ENCODE measurements at regions not wholly inside any gene's neighbourhood (a gene's known extent, or its start where the extent isn't known, plus 50 kb on each side); places are given as distances from the start of the nearest gene placed in this dataset.

DNA sequence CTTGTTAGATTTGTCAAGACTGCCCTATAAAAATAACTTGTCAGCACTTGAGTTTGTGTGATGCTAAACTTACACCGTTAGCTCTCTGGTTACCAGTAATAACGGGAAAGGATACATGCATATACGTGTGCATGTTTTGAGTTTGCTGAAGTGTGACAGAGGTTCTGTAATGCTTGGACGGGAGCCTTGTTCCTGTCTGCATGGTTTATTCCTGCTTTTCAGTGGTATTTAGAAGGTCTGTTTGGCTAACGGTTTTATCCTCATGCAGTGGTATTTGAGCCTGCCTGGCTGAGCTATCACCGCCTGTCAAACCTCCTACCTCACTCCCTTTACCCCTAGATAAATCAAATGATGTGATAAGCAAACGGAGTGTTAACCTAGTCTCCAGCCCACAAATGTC, 305.6 kb downstream of the GALC start:
- H3K27ac Mint-ChIP-seq (ENCODE audit: unreplicated experiment), result no peak overlapping the region
- H3K79me2 ChIP-seq (ENCODE audit: insufficient read depth, low read length), result no peaks in the 10 kb centered on the region
- H3K4me1 Mint-ChIP-seq (ENCODE audit: low read depth, unreplicated experiment), result no peaks in the 10 kb centered on the region
- H3K4me2 ChIP-seq (ENCODE audit: low read length), result no peak overlapping the region
- H3K9me3 Mint-ChIP-seq (ENCODE audit: unreplicated experiment), result peaks cover 7% of the 10 kb centered on the region
- H3K36me3 ChIP-seq (ENCODE audit: insufficient read depth, low read length), result no peaks in the 10 kb centered on the region
- H3K9ac ChIP-seq (ENCODE audit: low read length), result no peak overlapping the region
- H3K36me3 Mint-ChIP-seq (ENCODE audit: low read depth, unreplicated experiment), result no peaks in the 10 kb centered on the region
- FAIRE-seq (no peak), DNase-seq (ENCODE audit: low read depth) (peak; percentile 49)
- H3K9me3 ChIP-seq (ENCODE audit: insufficient read depth, low read depth, low read length), result no peaks in the 10 kb centered on the region
- H2AFZ ChIP-seq (ENCODE audit: low read depth, low read length), result no peak overlapping the region
- no peak overlapping the region for H3K27ac ChIP-seq (ENCODE audit: low read depth, low read length)
- H3K4me3 ChIP-seq (ENCODE audit: insufficient read depth, low read depth, low read length), result no peak overlapping the region
- no peaks in the 10 kb centered on the region for H4K20me1 ChIP-seq (ENCODE audit: insufficient read depth, low read length)
- H3K27me3 Mint-ChIP-seq (ENCODE audit: low read depth, unreplicated experiment), result no peaks in the 10 kb centered on the region
- no peak overlapping the region for H3K4me3 Mint-ChIP-seq (ENCODE audit: unreplicated experiment)
- H3K4me1 ChIP-seq (ENCODE audit: insufficient read depth, low read length), result no peaks in the 10 kb centered on the region
- no peak for TF ChIP-seq EZH2 (IDR thresholded peaks at IDR 0.05; ENCODE audit: insufficient read depth, low read length)
- TF ChIP-seq, protein P1, sequence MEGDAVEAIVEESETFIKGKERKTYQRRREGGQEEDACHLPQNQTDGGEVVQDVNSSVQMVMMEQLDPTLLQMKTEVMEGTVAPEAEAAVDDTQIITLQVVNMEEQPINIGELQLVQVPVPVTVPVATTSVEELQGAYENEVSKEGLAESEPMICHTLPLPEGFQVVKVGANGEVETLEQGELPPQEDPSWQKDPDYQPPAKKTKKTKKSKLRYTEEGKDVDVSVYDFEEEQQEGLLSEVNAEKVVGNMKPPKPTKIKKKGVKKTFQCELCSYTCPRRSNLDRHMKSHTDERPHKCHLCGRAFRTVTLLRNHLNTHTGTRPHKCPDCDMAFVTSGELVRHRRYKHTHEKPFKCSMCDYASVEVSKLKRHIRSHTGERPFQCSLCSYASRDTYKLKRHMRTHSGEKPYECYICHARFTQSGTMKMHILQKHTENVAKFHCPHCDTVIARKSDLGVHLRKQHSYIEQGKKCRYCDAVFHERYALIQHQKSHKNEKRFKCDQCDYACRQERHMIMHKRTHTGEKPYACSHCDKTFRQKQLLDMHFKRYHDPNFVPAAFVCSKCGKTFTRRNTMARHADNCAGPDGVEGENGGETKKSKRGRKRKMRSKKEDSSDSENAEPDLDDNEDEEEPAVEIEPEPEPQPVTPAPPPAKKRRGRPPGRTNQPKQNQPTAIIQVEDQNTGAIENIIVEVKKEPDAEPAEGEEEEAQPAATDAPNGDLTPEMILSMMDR (IDR thresholded peaks at IDR 0.05; ENCODE audit: insufficient read depth, low read depth, low read length), result no peak
- no peaks in the 10 kb centered on the region for H3K27me3 ChIP-seq (ENCODE audit: insufficient read depth, low read length)

GRCh38 chr14:87686746-87687145, 306.2 kb downstream of the GALC start:
- H3K4me3 ChIP-seq (ENCODE audit: insufficient read depth, low read depth, low read length), result no peak overlapping the region
- peaks cover 7% of the 10 kb centered on the region for H3K9me3 Mint-ChIP-seq (ENCODE audit: unreplicated experiment)
- H3K9ac ChIP-seq (ENCODE audit: low read length), result no peak overlapping the region
- H3K36me3 ChIP-seq (ENCODE audit: insufficient read depth, low read length), result no peaks in the 10 kb centered on the region
- no peak for TF ChIP-seq EZH2 (IDR thresholded peaks at IDR 0.05; ENCODE audit: insufficient read depth, low read length)
- TF ChIP-seq, protein P1 (IDR thresholded peaks at IDR 0.05; ENCODE audit: insufficient read depth, low read depth, low read length), result no peak
- H3K9me3 ChIP-seq (ENCODE audit: insufficient read depth, low read depth, low read length), result no peaks in the 10 kb centered on the region
- no peak overlapping the region for H2AFZ ChIP-seq (ENCODE audit: low read depth, low read length)
- H3K27ac ChIP-seq (ENCODE audit: low read depth, low read length), result no peak overlapping the region
- H4K20me1 ChIP-seq (ENCODE audit: insufficient read depth, low read length), result no peaks in the 10 kb centered on the region
- no peaks in the 10 kb centered on the region for H3K79me2 ChIP-seq (ENCODE audit: insufficient read depth, low read length)
- no peak overlapping the region for H3K27ac Mint-ChIP-seq (ENCODE audit: unreplicated experiment)
- no peak overlapping the region for H3K4me2 ChIP-seq (ENCODE audit: low read length)
- DNase-seq (ENCODE audit: low read depth) (no peak), FAIRE-seq (no peak)
- H3K4me1 ChIP-seq (ENCODE audit: insufficient read depth, low read length), result no peaks in the 10 kb centered on the region
- H3K27me3 ChIP-seq (ENCODE audit: insufficient read depth, low read length), result no peaks in the 10 kb centered on the region
- H3K4me1 Mint-ChIP-seq (ENCODE audit: low read depth, unreplicated experiment), result no peaks in the 10 kb centered on the region
- H3K4me3 Mint-ChIP-seq (ENCODE audit: unreplicated experiment), result no peak overlapping the region
- H3K36me3 Mint-ChIP-seq (ENCODE audit: low read depth, unreplicated experiment), result no peaks in the 10 kb centered on the region
- H3K27me3 Mint-ChIP-seq (ENCODE audit: low read depth, unreplicated experiment), result no peaks in the 10 kb centered on the region

DNA sequence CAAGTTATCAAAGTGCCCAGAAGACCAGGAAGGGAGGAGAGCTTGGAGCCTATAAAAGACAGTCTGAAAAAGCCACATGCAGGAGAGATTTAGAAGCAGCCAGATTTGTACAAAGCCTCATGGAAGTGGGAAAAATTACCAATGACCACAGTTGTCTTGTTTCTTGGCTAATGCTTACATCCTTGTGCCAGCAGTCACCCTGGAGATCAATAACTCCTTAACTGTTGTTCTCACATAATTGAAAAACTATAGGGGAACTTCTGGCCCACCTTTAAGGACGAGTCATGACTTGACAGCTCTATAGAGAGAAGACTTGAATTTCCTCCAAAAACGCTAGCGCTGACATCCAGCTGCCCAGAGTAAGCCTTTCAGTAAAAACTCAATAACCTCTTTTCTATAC, 313.1 kb downstream of the GALC start:
- H3K27me3 ChIP-seq (ENCODE audit: insufficient read depth, low read length), result no peaks in the 10 kb centered on the region
- no peaks in the 10 kb centered on the region for H3K27me3 Mint-ChIP-seq (ENCODE audit: low read depth, unreplicated experiment)
- H3K36me3 ChIP-seq (ENCODE audit: insufficient read depth, low read length), result no peaks in the 10 kb centered on the region
- H3K27ac Mint-ChIP-seq (ENCODE audit: unreplicated experiment), result no peak overlapping the region
- no peak overlapping the region for H3K4me2 ChIP-seq (ENCODE audit: low read length)
- no peak overlapping the region for H3K9ac ChIP-seq (ENCODE audit: low read length)
- no peak overlapping the region for H3K27ac ChIP-seq (ENCODE audit: low read depth, low read length)
- DNase-seq (ENCODE audit: low read depth) (no peak), FAIRE-seq (no peak)
- H3K36me3 Mint-ChIP-seq (ENCODE audit: low read depth, unreplicated experiment), result no peaks in the 10 kb centered on the region
- TF ChIP-seq, protein P1 (IDR thresholded peaks at IDR 0.05; ENCODE audit: insufficient read depth, low read depth, low read length), result no peak
- no peak for TF ChIP-seq EZH2 (IDR thresholded peaks at IDR 0.05; ENCODE audit: insufficient read depth, low read length)
- no peak overlapping the region for H3K4me3 Mint-ChIP-seq (ENCODE audit: unreplicated experiment)
- H3K79me2 ChIP-seq (ENCODE audit: insufficient read depth, low read length), result no peaks in the 10 kb centered on the region
- no peak overlapping the region for H3K4me3 ChIP-seq (ENCODE audit: insufficient read depth, low read depth, low read length)
- H4K20me1 ChIP-seq (ENCODE audit: insufficient read depth, low read length), result no peaks in the 10 kb centered on the region
- H3K4me1 ChIP-seq (ENCODE audit: insufficient read depth, low read length), result no peaks in the 10 kb centered on the region
- H3K4me1 Mint-ChIP-seq (ENCODE audit: low read depth, unreplicated experiment), result no peaks in the 10 kb centered on the region
- H3K9me3 Mint-ChIP-seq (ENCODE audit: unreplicated experiment), result peaks cover 7% of the 10 kb centered on the region
- no peaks in the 10 kb centered on the region for H3K9me3 ChIP-seq (ENCODE audit: insufficient read depth, low read depth, low read length)
- no peak overlapping the region for H2AFZ ChIP-seq (ENCODE audit: low read depth, low read length)
